ENCODE measurements at regions not wholly inside any gene's neighbourhood (a gene's known extent, or its start where the extent isn't known, plus 50 kb on each side); places are given as distances from the start of the nearest gene placed in this dataset.

DNA sequence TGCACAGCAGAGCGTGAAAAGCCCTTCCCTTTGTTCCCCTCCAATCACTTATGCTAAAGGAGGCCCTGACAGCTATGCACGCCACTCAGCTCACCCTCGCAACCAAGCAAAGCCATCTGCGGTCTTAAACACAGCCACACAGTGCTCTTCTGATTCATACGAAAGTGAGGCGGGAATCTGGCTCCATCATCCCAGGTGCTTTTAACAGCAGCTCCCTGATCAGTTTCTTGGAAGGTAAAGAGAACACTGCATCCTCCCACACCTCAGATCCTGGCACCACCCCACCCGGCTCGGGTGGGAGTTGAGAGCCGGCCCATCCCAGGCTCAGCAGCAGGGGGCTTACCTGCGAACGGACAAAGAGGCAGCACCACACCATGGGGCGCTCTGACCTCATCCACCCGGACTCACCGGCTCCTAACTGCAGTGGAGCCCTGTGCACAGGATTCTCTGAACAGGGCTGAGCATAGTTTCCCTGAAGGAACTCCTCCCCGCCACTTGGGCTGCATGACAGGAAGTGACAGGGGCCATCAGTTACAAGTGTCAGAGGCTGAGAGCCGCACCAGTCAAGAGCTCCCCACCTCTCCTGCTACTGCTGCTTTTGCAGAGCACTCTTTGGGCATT lies 114.3 kb upstream of the ARHGEF3 start:
- no peak overlapping the region for H3K27ac Mint-ChIP-seq
- peaks cover 5% of the 10 kb centered on the region; the same call in 1 of the 2 replicates for H3K9me3 Mint-ChIP-seq
- TF ChIP-seq, protein P1, sequence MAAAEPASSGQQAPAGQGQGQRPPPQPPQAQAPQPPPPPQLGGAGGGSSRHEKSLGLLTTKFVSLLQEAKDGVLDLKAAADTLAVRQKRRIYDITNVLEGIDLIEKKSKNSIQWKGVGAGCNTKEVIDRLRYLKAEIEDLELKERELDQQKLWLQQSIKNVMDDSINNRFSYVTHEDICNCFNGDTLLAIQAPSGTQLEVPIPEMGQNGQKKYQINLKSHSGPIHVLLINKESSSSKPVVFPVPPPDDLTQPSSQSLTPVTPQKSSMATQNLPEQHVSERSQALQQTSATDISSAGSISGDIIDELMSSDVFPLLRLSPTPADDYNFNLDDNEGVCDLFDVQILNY (CRISPR knock-in tag; IDR thresholded peaks at IDR 0.05), result no peak
- no peak for TF ChIP-seq SOX15 (CRISPR knock-in tag; IDR thresholded peaks at IDR 0.05)
- no peak for TF ChIP-seq TEAD1 (CRISPR knock-in tag; IDR thresholded peaks at IDR 0.05)
- TF ChIP-seq JUN (CRISPR knock-in tag; IDR thresholded peaks at IDR 0.05), result no peak
- TF ChIP-seq, protein P2, sequence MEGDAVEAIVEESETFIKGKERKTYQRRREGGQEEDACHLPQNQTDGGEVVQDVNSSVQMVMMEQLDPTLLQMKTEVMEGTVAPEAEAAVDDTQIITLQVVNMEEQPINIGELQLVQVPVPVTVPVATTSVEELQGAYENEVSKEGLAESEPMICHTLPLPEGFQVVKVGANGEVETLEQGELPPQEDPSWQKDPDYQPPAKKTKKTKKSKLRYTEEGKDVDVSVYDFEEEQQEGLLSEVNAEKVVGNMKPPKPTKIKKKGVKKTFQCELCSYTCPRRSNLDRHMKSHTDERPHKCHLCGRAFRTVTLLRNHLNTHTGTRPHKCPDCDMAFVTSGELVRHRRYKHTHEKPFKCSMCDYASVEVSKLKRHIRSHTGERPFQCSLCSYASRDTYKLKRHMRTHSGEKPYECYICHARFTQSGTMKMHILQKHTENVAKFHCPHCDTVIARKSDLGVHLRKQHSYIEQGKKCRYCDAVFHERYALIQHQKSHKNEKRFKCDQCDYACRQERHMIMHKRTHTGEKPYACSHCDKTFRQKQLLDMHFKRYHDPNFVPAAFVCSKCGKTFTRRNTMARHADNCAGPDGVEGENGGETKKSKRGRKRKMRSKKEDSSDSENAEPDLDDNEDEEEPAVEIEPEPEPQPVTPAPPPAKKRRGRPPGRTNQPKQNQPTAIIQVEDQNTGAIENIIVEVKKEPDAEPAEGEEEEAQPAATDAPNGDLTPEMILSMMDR (IDR thresholded peaks at IDR 0.05), result no peak
- no peak for TF ChIP-seq ESRRA (CRISPR knock-in tag; IDR thresholded peaks at IDR 0.05; ENCODE audit: borderline replicate concordance)
- no peak for TF ChIP-seq TCF7 (CRISPR knock-in tag; IDR thresholded peaks at IDR 0.05; ENCODE audit: low read depth)
- peak; percentile 78 for ATAC-seq
- CTCF ChIA-PET, result interaction anchor here (0.7 to 2.3 kb wide), 5 partner anchors 73 to 214 kb away, joined by 3 to 10 read pairs (median 4); partner anchors contain the start of gene ARHGEF3
- no peaks in the 10 kb centered on the region for H3K27me3 Mint-ChIP-seq (ENCODE audit: low read depth)
- no peak overlapping the region for H3K4me3 Mint-ChIP-seq
- POLR2A ChIA-PET, result no interaction called here
- H3K36me3 Mint-ChIP-seq, result no peaks in the 10 kb centered on the region
- peak; percentile 29 for DNase-seq (ENCODE audit: low spot score)
- H3K4me1 Mint-ChIP-seq, result peaks cover 30% of the 10 kb centered on the region

DNA sequence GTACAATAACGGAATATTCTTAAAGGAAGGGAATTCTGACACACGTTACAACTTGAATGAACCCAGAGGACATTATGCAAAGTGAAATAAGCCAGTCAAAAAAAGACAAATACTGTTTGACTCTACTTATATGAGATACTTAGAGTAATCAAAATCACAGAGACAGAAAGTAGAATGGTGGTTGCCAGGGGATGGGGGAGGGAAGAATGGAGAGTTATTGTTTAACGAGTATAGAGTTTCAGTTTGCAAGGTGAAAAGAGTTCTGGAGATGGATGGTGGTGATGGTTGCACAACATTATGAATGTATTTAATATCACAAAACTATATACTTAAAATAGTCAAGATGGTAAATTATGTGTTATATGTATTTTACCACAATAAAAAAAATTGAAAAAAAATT lies 112.9 kb upstream of the ARHGEF3 start:
- TF ChIP-seq, protein P3, sequence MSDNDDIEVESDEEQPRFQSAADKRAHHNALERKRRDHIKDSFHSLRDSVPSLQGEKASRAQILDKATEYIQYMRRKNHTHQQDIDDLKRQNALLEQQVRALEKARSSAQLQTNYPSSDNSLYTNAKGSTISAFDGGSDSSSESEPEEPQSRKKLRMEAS (CRISPR knock-in tag; IDR thresholded peaks at IDR 0.05), result no peak
- TF ChIP-seq ZNF138 (CRISPR knock-in tag; conservative IDR thresholded peaks at IDR 0.05) (no peak), ZNF219 (CRISPR knock-in tag; IDR thresholded peaks at IDR 0.05; ENCODE audit: borderline replicate concordance) (no peak), HMGA2 (CRISPR knock-in tag; IDR thresholded peaks at IDR 0.05) (no peak)
- TF ChIP-seq, protein P4, sequence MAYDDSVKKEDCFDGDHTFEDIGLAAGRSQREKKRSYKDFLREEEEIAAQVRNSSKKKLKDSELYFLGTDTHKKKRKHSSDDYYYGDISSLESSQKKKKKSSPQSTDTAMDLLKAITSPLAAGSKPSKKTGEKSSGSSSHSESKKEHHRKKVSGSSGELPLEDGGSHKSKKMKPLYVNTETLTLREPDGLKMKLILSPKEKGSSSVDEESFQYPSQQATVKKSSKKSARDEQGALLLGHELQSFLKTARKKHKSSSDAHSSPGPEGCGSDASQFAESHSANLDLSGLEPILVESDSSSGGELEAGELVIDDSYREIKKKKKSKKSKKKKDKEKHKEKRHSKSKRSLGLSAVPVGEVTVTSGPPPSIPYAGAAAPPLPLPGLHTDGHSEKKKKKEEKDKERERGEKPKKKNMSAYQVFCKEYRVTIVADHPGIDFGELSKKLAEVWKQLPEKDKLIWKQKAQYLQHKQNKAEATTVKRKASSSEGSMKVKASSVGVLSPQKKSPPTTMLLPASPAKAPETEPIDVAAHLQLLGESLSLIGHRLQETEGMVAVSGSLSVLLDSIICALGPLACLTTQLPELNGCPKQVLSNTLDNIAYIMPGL (CRISPR knock-in tag; IDR thresholded peaks at IDR 0.05), result no peak
- TF ChIP-seq, protein P5, sequence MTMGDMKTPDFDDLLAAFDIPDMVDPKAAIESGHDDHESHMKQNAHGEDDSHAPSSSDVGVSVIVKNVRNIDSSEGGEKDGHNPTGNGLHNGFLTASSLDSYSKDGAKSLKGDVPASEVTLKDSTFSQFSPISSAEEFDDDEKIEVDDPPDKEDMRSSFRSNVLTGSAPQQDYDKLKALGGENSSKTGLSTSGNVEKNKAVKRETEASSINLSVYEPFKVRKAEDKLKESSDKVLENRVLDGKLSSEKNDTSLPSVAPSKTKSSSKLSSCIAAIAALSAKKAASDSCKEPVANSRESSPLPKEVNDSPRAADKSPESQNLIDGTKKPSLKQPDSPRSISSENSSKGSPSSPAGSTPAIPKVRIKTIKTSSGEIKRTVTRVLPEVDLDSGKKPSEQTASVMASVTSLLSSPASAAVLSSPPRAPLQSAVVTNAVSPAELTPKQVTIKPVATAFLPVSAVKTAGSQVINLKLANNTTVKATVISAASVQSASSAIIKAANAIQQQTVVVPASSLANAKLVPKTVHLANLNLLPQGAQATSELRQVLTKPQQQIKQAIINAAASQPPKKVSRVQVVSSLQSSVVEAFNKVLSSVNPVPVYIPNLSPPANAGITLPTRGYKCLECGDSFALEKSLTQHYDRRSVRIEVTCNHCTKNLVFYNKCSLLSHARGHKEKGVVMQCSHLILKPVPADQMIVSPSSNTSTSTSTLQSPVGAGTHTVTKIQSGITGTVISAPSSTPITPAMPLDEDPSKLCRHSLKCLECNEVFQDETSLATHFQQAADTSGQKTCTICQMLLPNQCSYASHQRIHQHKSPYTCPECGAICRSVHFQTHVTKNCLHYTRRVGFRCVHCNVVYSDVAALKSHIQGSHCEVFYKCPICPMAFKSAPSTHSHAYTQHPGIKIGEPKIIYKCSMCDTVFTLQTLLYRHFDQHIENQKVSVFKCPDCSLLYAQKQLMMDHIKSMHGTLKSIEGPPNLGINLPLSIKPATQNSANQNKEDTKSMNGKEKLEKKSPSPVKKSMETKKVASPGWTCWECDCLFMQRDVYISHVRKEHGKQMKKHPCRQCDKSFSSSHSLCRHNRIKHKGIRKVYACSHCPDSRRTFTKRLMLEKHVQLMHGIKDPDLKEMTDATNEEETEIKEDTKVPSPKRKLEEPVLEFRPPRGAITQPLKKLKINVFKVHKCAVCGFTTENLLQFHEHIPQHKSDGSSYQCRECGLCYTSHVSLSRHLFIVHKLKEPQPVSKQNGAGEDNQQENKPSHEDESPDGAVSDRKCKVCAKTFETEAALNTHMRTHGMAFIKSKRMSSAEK (CRISPR knock-in tag; IDR thresholded peaks at IDR 0.05; ENCODE audit: borderline replicate concordance), result no peak
- no peak for DNase-seq (ENCODE audit: low spot score)
- no peaks in the 10 kb centered on the region for H3K27me3 Mint-ChIP-seq (ENCODE audit: low read depth)
- no peak for ATAC-seq
- no peak overlapping the region for H3K4me3 Mint-ChIP-seq
- peaks cover 30% of the 10 kb centered on the region for H3K4me1 Mint-ChIP-seq
- H3K27ac Mint-ChIP-seq, result no peak overlapping the region
- ChIA-PET POLR2A (no interaction called here), CTCF (interaction anchor here (0.6 to 1.2 kb wide), 3 partner anchors 106 to 332 kb away, joined by 3 read pairs; no protein-coding TSS in a partner anchor)
- H3K9me3 Mint-ChIP-seq, result peaks cover 5% of the 10 kb centered on the region; the same call in 1 of the 2 replicates
- H3K36me3 Mint-ChIP-seq, result no peaks in the 10 kb centered on the region
